PC-9 (cell line): ENCODE measurements at regions not wholly inside any gene's neighbourhood (a gene's known extent, or its start where the extent isn't known, plus 50 kb on each side); places are given as distances from the start of the nearest gene placed in this dataset.

Source experiments
- EZH2 ChIP-seq: fragments of 200-600 bp; sonication (generic); IDR thresholded peaks from 2 replicates; pipeline ENCODE4 v1.8.0; 2017; ENCODE audit warnings: antibody characterized with exemption, low read depth
- TF ChIP-seq, protein P1 (sequence below): fragments of 200-600 bp; sonication (generic); conservative IDR thresholded peaks from 2 replicates; pipeline ENCODE4 v1.6.1; 2017; ENCODE audit warnings: mixed run types, antibody characterized with exemption, mild to moderate bottlenecking, moderate library complexity

DNA sequence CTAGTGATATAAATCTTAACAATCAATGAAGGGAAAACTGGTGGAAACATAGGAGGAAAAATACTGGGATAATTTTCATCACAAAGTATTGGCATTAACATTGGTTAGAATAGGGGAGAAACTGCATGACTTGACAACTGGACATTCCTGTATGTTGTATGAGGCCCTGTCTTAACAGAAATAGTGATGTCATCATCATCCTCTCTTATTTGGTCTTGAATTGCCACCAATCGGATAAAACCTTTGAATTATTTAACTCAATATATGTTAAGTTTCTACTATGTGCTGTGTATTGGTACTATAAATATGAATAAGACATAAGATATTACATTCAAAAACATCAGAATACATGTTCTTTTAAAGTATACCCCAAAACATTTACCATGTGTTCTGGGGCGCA is 130.1 kb upstream of the CCDC54 start:
- TF ChIP-seq, protein P1, sequence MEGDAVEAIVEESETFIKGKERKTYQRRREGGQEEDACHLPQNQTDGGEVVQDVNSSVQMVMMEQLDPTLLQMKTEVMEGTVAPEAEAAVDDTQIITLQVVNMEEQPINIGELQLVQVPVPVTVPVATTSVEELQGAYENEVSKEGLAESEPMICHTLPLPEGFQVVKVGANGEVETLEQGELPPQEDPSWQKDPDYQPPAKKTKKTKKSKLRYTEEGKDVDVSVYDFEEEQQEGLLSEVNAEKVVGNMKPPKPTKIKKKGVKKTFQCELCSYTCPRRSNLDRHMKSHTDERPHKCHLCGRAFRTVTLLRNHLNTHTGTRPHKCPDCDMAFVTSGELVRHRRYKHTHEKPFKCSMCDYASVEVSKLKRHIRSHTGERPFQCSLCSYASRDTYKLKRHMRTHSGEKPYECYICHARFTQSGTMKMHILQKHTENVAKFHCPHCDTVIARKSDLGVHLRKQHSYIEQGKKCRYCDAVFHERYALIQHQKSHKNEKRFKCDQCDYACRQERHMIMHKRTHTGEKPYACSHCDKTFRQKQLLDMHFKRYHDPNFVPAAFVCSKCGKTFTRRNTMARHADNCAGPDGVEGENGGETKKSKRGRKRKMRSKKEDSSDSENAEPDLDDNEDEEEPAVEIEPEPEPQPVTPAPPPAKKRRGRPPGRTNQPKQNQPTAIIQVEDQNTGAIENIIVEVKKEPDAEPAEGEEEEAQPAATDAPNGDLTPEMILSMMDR: no peak
- no peak for TF ChIP-seq EZH2
